Midbrain (tissue), 1 donor: ENCODE measurements at regions not wholly inside any gene's neighbourhood (a gene's known extent, or its start where the extent isn't known, plus 50 kb on each side); places are given as distances from the start of the nearest gene placed in this dataset.
"Not testable (repeated sequence)": the region's sequence is repeated elsewhere in the genome, so short reads cannot be mapped to it uniquely, and the experiment has no call there.

Source experiments
- DNase-seq: peaks from one replicate; lab custom pipeline; 2025; lab: John Stamatoyannopoulos, UW

- no peak for DNase-seq
Observed at GRCh38 chr4:84279678-84280077, 219.4 kb downstream of the NKX6-1 start.

DNA sequence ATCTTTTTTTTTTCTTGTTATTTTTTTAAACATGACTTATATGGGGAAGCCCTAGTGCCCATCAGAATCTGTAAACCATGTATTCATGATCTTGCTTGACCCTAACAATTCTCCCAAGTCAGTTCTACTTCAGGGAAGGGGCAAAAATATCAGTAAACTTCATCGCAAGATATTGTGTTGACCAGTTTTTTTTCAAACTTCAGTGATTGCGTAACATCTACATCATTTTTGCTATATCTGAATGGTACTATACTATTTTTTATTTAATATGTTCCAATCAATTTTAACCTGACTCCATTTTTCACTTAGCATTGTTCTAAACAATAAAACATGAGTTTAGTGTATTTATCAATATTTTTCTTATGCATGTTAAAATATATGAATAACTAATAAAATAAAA, 221.2 kb downstream of the NKX6-1 start:
- DNase-seq: no peak

DNA sequence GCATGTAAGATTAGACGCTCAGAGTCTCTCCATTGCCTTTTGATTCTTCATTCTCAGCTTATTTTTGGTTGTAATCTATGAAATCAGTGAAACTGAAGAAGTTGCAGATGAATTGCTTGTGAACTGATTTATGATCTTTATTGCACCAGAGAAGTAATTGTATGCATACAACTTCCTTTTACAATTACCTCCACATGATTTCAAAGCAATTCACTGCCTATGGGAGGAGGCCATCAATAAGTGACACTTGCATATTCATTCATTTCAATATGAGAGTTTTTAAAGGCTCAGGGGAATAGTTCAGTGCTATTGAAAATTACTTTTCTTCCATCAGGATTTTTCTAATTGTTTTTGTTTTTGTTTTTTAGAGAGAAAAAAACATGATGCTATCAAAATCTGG, 222.3 kb downstream of the NKX6-1 start:
- DNase-seq: no peak

DNA sequence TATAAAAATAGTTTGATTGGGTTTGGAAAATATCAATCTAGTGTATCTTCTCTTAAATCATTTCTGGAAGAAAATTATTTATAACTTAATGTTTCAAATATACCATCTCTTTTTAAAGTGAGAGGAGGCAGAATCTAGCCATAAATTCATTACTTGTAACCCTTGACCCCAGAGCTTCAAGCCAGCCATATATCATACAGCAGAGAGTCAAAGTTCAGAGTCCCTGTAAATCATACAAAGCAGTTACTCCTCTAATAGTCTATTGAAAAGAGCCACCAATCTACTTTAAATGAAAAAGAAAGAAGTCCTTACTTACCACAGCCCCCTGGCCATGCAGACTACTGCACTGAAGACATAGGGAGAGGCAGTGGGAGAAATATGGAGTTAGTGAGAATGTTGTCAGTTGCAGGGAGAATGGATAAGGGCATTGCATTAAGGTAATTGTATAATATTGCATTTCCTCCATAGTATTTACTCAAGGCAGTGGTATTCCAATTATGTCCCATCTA, 229.5 kb downstream of the NKX6-1 start:
- DNase-seq: no peak

GRCh38 chr4:84264652-84265051, 234.4 kb downstream of the NKX6-1 start:
- no peak for DNase-seq

- no peak for DNase-seq
Observed at GRCh38 chr4:84263415-84263814, 235.7 kb downstream of the NKX6-1 start.

GRCh38 chr4:84260495-84260894, 238.6 kb downstream of the NKX6-1 start:
- no peak for DNase-seq

- DNase-seq: no peak
Observed at GRCh38 chr4:84258905-84259830, 239.9 kb downstream of the NKX6-1 start.

DNA sequence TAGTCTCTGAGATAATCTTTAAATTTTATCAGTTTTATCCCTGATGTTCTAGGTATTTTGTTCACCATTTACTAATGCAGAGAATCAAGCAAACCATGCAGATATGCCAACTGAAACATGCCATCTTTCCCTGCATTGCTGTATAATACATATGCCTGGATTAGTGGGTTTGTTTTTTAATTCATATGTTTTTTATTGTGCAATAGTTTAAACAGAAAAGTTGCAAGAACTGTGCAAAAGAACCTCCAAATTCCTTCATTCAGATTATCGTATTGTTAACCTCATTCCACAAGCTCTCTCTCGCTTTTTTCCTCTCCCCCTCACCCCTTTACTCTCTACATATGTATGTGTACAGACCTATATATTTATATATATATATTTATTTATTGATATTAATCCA, 244.6 kb downstream of the NKX6-1 start:
- DNase-seq: no peak

DNA sequence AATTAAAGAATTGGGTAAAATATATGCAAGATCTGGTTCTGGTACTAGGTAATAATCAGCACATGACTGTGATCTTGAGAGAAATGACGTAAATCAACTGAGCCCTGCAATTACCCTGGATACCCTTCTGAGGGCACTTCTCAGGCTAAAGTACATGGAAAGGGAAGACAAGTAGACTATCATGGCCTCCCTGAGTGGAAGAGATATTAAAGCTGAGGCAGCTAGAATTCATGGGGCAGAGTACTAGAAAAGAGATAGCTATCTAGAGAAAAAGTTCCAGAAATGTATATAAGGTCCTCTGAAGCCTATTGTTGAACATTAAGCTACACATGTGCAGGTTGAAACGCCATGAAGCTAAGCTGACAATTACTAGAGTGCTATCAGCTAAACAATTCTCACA, 249.6 kb downstream of the NKX6-1 start:
- no peak for DNase-seq

- not testable (repeated sequence) for DNase-seq
Observed at GRCh38 chr4:84245042-84245441, 254.1 kb downstream of the NKX6-1 start.

GRCh38 chr4:84244346-84244801, 254.7 kb downstream of the NKX6-1 start:
- not testable (repeated sequence) for DNase-seq

DNA sequence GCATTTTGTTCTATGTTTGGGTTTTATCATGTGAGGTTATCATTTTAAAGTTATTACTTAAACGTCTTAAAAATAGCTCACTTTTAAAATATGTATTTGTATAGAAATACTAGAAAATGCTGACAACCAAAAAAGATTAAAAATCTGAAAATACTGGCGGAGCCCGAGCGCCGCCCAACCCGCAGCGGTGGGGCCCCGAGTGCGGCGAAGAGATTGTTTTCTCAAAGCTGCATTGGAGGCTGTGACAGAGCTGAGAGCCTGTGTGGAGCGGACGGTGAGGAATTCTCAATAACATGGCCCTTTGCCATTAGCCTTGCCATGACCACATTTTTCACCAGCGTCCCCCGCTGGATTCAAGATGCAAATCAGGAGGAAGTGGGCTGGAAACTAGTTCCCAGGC, 255.4 kb downstream of the NKX6-1 start:
- no peak for DNase-seq

DNA sequence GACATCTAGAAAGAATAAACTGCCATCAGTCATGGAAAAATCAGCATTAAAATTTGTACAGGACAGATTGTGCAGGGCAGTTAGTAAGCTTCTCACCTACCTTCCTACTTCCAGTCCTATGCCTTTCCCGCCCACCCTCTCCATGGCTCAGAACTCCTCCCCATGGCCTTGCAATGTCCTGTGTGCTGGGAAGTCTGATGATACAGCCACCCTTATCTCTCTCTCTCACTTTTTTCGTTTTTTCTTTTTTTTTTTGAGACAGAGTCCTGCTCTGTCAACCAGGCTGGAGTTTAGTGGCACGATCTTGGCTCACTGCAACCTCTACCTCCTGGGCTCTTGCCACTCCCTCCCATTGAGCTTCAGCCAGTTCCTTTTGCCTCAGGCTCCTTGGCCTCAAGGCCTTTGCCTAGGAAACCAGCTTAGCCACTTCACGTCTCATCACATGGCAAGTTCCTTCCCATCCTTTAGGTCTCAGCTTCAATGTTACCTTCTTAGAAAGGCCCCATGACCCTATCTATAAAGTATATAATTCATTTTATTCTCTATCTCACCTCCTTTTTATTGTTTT, 259.7 kb downstream of the NKX6-1 start:
- no peak for DNase-seq

DNA sequence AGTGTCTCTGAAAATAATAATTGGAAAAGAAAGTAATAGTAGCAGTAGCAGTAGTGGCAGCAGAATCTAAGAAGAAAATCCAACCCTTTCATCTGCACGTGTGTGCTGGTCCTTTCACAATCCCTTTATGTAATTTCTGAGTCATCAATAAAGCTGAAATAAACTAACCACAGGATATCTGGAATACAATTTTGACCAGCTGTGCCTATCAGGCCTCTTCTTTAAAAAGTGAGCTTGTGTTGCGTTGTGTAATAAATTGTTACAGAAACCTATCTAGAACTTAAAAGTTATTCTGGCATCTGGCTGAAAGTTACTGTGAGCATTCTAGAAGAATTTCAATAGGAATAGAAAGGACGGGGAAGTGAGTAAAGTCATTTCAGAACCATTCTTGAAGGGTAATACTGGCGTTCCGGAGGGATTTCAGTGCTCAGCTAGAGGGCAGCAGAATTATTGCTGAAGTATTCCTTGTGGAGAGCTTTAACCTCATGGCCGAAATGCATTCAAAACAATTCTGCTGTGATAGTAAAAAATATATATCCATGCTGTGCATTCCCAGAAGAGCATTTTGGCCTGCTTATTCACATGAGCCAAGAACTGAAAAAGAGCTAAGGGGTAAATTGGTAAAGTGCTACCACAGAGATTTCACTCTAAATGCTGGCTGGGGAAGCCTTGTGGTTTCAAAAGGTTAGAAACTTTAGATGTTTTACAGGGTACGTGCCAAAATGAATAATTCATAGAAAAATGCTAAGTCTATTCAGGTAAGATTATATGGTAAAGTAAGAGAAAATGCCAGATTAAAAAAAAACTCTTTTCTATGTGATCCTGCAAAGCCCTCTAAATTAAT, 260.6 kb downstream of the NKX6-1 start:
- no peak for DNase-seq

DNA sequence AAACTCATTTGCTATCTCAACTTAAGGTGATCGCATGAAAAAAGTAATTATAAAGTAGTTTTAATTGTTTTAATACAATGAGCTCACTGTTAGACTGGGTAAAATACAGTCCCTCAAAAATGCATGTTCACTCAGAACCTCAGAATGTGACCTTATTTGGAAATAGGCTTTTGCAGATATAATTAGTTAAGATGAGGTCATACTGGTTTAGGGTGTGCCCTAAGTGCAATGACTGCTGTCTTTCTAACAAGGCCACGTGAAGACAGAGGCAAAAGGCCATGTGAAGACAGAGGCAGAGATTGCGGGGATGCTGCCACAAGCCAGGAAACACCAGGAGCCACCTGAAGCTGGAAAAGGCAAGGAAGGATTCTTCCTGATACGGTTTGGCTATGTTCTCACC, 262.1 kb downstream of the NKX6-1 start:
- no peak for DNase-seq

DNA sequence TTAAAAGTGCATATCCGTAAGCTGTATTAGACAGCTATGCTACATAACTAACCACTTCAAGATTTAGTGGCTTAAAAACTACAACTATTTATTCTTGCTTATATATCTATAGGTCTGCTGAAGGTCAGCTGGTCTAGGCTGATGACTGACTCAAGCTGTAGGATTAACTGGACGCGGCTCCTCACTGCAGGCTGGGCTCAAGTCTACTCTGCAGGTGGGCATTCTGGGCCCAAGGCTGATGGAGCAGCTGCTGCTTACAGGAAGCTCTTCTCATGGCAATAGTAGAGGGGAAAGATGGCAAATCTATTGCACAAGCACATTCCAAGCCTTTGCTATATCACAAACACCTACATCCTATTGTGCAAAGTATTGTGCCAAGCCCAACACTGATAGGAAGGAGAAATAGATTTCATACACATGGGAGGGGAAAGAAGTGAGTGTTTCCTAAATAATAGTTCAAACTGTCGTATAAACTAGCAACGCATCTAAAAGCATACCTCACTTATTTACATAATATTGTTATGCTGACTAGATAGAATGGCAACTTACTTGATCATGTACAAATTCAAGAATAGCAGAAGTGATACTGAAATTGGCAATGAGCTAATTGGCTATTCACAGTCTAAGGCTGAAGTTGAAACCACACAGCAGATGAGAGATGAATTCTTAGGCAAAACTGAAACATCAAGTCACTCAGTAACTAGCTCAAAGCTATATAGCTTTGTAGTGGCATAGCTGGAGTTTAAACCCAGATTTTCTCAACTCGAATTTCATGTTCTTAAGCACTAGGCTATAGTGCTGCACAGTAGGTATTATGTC, 263.8 kb downstream of the NKX6-1 start:
- no peak for DNase-seq

- no peak for DNase-seq
Observed at GRCh38 chr4:84232309-84233095, 266.6 kb downstream of the NKX6-1 start.

DNA sequence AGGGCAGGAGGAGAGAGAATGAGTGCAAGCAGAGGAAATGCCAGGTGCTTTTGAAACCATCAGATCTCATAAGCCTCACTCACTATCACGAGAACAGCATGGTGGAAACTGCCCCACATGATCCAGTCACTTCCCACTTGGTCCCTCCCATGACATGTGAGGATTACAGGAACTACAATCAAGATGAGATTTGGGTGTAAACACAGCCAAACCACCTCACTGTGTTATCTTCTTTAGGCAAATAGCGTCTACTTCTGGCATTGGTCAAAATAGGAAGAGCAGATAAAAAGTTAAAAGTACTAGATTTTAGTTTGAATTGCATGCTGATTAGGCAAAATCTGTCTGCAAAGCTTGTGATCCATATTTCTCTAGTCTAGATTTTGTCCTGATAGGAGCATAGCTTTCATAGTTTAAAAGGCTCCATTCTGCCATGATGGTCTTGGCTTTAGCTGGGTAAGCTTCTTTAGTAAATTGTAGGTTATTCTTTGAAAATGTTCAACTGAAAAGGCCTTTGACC, 267.5 kb downstream of the NKX6-1 start:
- no peak for DNase-seq

- DNase-seq: no peak
Observed at GRCh38 chr4:84224522-84224921, 274.6 kb downstream of the NKX6-1 start.
